Activated CD8-positive, alpha-beta T cell treated with anti-CD3 and anti-CD28 coated beads for 36 hours (primary cell): ENCODE measurements at regions not wholly inside any gene's neighbourhood (a gene's known extent, or its start where the extent isn't known, plus 50 kb on each side); places are given as distances from the start of the nearest gene placed in this dataset.

Experiments used
- ATAC-seq: fragments of 200-7000 bp; cut with Tn5 transposase; one replicate; pipeline ENCODE4 v1.10.0; 2021; ENCODE audit warnings: mild to moderate bottlenecking, moderate library complexity
- CTCF ChIA-PET: fragments of 350-600 bp; sonication (Branson Sonifier 250); formaldehyde crosslinking; loops from one replicate; lab custom pipeline; 2021; ENCODE audit warnings: antibody characterized with exemption; lab: Charles Lee
- POLR2A ChIA-PET: fragments of 350-600 bp; sonication (Branson Sonifier 250); formaldehyde crosslinking; loops from one replicate; lab custom pipeline; 2021; ENCODE audit warnings: antibody characterized with exemption; lab: Charles Lee
- DNase-seq: peaks from one replicate; pipeline ENCODE4 v3.0.0-alpha.2; 2020
- H3K27ac Mint-ChIP-seq: one replicate; pipeline ENCODE4 v1.8.0; 2021; ENCODE audit warnings: mild to moderate bottlenecking, mixed read lengths
- H3K27me3 Mint-ChIP-seq: one replicate; pipeline ENCODE4 v1.8.0; 2021; ENCODE audit warnings: mixed read lengths
- H3K36me3 Mint-ChIP-seq: one replicate; pipeline ENCODE4 v1.8.0; 2021; ENCODE audit warnings: low read depth, mixed read lengths
- H3K4me1 Mint-ChIP-seq: one replicate; pipeline ENCODE4 v1.8.0; 2021; ENCODE audit warnings: low read depth, mixed read lengths
- H3K4me3 Mint-ChIP-seq: one replicate; pipeline ENCODE4 v1.8.0; 2021; ENCODE audit warnings: mild to moderate bottlenecking, moderate library complexity, mixed read lengths
- H3K9me3 Mint-ChIP-seq: one replicate; pipeline ENCODE4 v1.8.0; 2021; ENCODE audit warnings: mixed read lengths
- CTCF ChIP-seq: fragments of 200-600 bp; IDR thresholded peaks from one replicate; pipeline ENCODE4 v1.8.0; 2022; ENCODE audit warnings: antibody characterized with exemption, mild to moderate bottlenecking
- intact Hi-C: fragments of 100-400 bp; cut with micrococcal nuclease; formaldehyde crosslinking; loops from one replicate; pipeline ENCODE4 v1.10.0; 2022

GRCh38 chr2:149826471-149827125 lies 239.0 kb upstream of the MMADHC start:
- Mint-ChIP-seq H3K36me3 (no peaks in the 10 kb centered on the region), H3K4me3 (no peak overlapping the region), H3K27ac (no peak overlapping the region), H3K27me3 (no peaks in the 10 kb centered on the region), H3K4me1 (no peaks in the 10 kb centered on the region), H3K9me3 (peaks cover 1% of the 10 kb centered on the region)
- no peak for ATAC-seq
- no peak for TF ChIP-seq CTCF
- intact Hi-C loops, result no loop called here
- no peak for DNase-seq
- ChIA-PET CTCF (no interaction called here), POLR2A (no interaction called here)

GRCh38 chr2:149825473-149825872 lies 237.9 kb upstream of the MMADHC start:
- H3K4me3 Mint-ChIP-seq, result no peak overlapping the region
- POLR2A ChIA-PET, result no interaction called here
- DNase-seq (no peak), ATAC-seq (no peak)
- intact Hi-C loops, result no loop called here
- no peak for TF ChIP-seq CTCF
- no peaks in the 10 kb centered on the region for H3K27me3 Mint-ChIP-seq
- no peaks in the 10 kb centered on the region for H3K36me3 Mint-ChIP-seq
- no peaks in the 10 kb centered on the region for H3K4me1 Mint-ChIP-seq
- H3K27ac Mint-ChIP-seq, result no peak overlapping the region
- CTCF ChIA-PET, result no interaction called here
- H3K9me3 Mint-ChIP-seq, result peaks cover 1% of the 10 kb centered on the region

- no peaks in the 10 kb centered on the region for H3K36me3 Mint-ChIP-seq
- H3K9me3 Mint-ChIP-seq, result peaks cover 1% of the 10 kb centered on the region
- ChIA-PET POLR2A (no interaction called here), CTCF (no interaction called here)
- TF ChIP-seq CTCF, result no peak
- H3K27me3 Mint-ChIP-seq, result no peaks in the 10 kb centered on the region
- H3K4me1 Mint-ChIP-seq, result no peaks in the 10 kb centered on the region
- H3K27ac Mint-ChIP-seq, result no peak overlapping the region
- ATAC-seq (no peak), DNase-seq (no peak)
- intact Hi-C loops, result no loop called here
- no peak overlapping the region for H3K4me3 Mint-ChIP-seq
Observed at GRCh38 chr2:149824136-149824535, 236.6 kb upstream of the MMADHC start.

GRCh38 chr2:149819356-149819957 lies 231.9 kb upstream of the MMADHC start:
- Mint-ChIP-seq H3K9me3 (peaks cover 1% of the 10 kb centered on the region), H3K27me3 (no peaks in the 10 kb centered on the region), H3K4me1 (no peaks in the 10 kb centered on the region), H3K27ac (no peak overlapping the region), H3K4me3 (no peak overlapping the region), H3K36me3 (no peaks in the 10 kb centered on the region)
- ATAC-seq, result no peak
- CTCF ChIA-PET, result no interaction called here
- POLR2A ChIA-PET, result no interaction called here
- intact Hi-C loops, result no loop called here
- no peak for TF ChIP-seq CTCF
- DNase-seq, result no peak

GRCh38 chr2:149816756-149817551 lies 229.4 kb upstream of the MMADHC start:
- ChIA-PET CTCF (no interaction called here), POLR2A (no interaction called here)
- H3K4me1 Mint-ChIP-seq, result no peaks in the 10 kb centered on the region
- intact Hi-C loops, result no loop called here
- no peak overlapping the region for H3K4me3 Mint-ChIP-seq
- no peaks in the 10 kb centered on the region for H3K9me3 Mint-ChIP-seq
- H3K27ac Mint-ChIP-seq, result no peak overlapping the region
- no peaks in the 10 kb centered on the region for H3K36me3 Mint-ChIP-seq
- DNase-seq (no peak), ATAC-seq (no peak)
- no peak for TF ChIP-seq CTCF
- H3K27me3 Mint-ChIP-seq, result no peaks in the 10 kb centered on the region
